ENCODE measurements at regions not wholly inside any gene's neighbourhood (a gene's known extent, or its start where the extent isn't known, plus 50 kb on each side); places are given as distances from the start of the nearest gene placed in this dataset.
A peak's percentile ranks its signal among the peaks of the same experiment; 100 is the strongest.

GRCh38 chr4:179738822-179739221 is 2296.6 kb upstream of the AGA start:
- ChIA-PET CTCF (no interaction called here), POLR2A (no interaction called here)
- H3K27me3 ChIP-seq (ENCODE audit: insufficient read depth, low read length, poor library complexity, severe bottlenecking), result no peaks in the 10 kb centered on the region
- H3K4me3 ChIP-seq (ENCODE audit: low read length), result no peak overlapping the region
- H3K9me3 ChIP-seq (ENCODE audit: low read length), result no peaks in the 10 kb centered on the region
- Mint-ChIP-seq H3K4me1 (no peaks in the 10 kb centered on the region), H3K27ac (no peak overlapping the region), H3K9me3 (peaks cover 3 to 16% (median 7%) of the 10 kb centered on the region in 5 donors), H3K27me3 (no peaks in the 10 kb centered on the region), H3K4me3 (no peak overlapping the region), H3K36me3 (no peaks in the 10 kb centered on the region)
- no peaks in the 10 kb centered on the region for H3K36me3 ChIP-seq (ENCODE audit: insufficient read depth, low read length)
- no peak overlapping the region for H3K27ac ChIP-seq (ENCODE audit: low read depth, low read length)
- H3K4me1 ChIP-seq (ENCODE audit: insufficient read depth, low read length), result no peaks in the 10 kb centered on the region
- no peak for DNase-seq

DNA sequence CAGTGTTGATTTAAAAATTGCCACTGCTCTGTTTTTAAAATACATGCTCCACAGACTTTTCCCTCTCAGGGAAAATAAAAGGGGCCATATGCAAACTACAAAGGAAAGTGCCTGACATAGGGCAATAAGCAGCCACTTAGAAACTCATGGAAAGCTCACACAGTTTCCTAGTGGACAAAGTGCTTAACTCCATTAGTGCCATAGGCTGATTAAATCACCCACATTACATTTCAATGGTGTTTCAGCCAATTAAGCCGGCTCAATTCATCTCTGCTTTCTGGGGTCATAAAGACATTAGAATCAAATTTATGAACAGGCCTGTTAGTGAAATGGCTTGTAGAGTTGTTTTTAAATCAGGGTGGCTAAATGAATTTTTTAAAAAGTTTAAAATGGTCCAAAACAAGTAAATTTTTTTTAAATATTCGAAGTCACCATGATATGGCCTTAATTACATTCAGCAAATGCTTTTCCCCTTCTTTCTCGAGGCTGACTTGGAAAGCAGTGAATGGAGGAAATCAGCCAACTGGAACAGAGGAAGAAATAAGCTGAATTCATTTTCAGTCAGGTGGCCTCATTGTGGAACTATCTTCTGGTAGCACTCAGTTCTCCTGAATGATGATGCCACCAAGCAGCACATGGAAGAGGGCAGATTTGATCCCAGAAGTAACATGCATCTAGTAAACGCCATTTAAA is 2305.1 kb upstream of the AGA start:
- Mint-ChIP-seq H3K9me3 (peaks cover 0 to 32% (median 8%) of the 10 kb centered on the region in 5 donors), H3K27ac (no peak overlapping the region), H3K4me1 (no peaks in the 10 kb centered on the region), H3K27me3 (no peaks in the 10 kb centered on the region), H3K4me3 (no peak overlapping the region), H3K36me3 (no peaks in the 10 kb centered on the region)
- ChIA-PET CTCF (no interaction called here), POLR2A (no interaction called here)
- Histone ChIP-seq H3K27ac (ENCODE audit: low read depth, low read length) (no peak overlapping the region), H3K36me3 (ENCODE audit: insufficient read depth, low read length) (no peaks in the 10 kb centered on the region), H3K4me3 (ENCODE audit: low read length) (no peak overlapping the region), H3K4me1 (ENCODE audit: insufficient read depth, low read length) (no peaks in the 10 kb centered on the region), H3K9me3 (ENCODE audit: low read length) (no peaks in the 10 kb centered on the region), H3K27me3 (ENCODE audit: insufficient read depth, low read length, poor library complexity, severe bottlenecking) (no peaks in the 10 kb centered on the region)
- DNase-seq, result no peak

GRCh38 chr4:179748837-179749236 is 2306.6 kb upstream of the AGA start:
- H3K27ac ChIP-seq (ENCODE audit: low read depth, low read length), result no peak overlapping the region
- H3K4me1 ChIP-seq (ENCODE audit: insufficient read depth, low read length), result no peaks in the 10 kb centered on the region
- H3K27me3 ChIP-seq (ENCODE audit: insufficient read depth, low read length, poor library complexity, severe bottlenecking), result no peaks in the 10 kb centered on the region
- no peaks in the 10 kb centered on the region for H3K9me3 ChIP-seq (ENCODE audit: low read length)
- CTCF ChIA-PET, result no interaction called here
- Mint-ChIP-seq H3K27ac (no peak overlapping the region), H3K27me3 (no peaks in the 10 kb centered on the region), H3K4me1 (no peaks in the 10 kb centered on the region), H3K9me3 (peaks cover 0 to 35% (median 8%) of the 10 kb centered on the region in 5 donors), H3K4me3 (no peak overlapping the region), H3K36me3 (no peaks in the 10 kb centered on the region)
- no peaks in the 10 kb centered on the region for H3K36me3 ChIP-seq (ENCODE audit: insufficient read depth, low read length)
- DNase-seq, result no peak
- no peak overlapping the region for H3K4me3 ChIP-seq (ENCODE audit: low read length)
- POLR2A ChIA-PET, result no interaction called here

- POLR2A ChIA-PET, result no interaction called here
- H3K27ac ChIP-seq (ENCODE audit: low read depth, low read length), result no peak overlapping the region
- no peaks in the 10 kb centered on the region for H3K4me1 ChIP-seq (ENCODE audit: insufficient read depth, low read length)
- Mint-ChIP-seq H3K4me3 (no peak overlapping the region), H3K4me1 (no peaks in the 10 kb centered on the region), H3K27me3 (no peaks in the 10 kb centered on the region), H3K9me3 (peaks cover 0 to 30% (median 8%) of the 10 kb centered on the region in 5 donors), H3K36me3 (no peaks in the 10 kb centered on the region), H3K27ac (peak overlapping the region in 1 of 8 donors; percentile 21)
- DNase-seq, result no peak
- CTCF ChIA-PET, result no interaction called here
- H3K36me3 ChIP-seq (ENCODE audit: insufficient read depth, low read length), result no peaks in the 10 kb centered on the region
- H3K9me3 ChIP-seq (ENCODE audit: low read length), result no peaks in the 10 kb centered on the region
- H3K4me3 ChIP-seq (ENCODE audit: low read length), result no peak overlapping the region
- no peaks in the 10 kb centered on the region for H3K27me3 ChIP-seq (ENCODE audit: insufficient read depth, low read length, poor library complexity, severe bottlenecking)
These were observed 2308.1 kb upstream of the AGA start for GRCh38 chr4:179750374-179750773.

DNA sequence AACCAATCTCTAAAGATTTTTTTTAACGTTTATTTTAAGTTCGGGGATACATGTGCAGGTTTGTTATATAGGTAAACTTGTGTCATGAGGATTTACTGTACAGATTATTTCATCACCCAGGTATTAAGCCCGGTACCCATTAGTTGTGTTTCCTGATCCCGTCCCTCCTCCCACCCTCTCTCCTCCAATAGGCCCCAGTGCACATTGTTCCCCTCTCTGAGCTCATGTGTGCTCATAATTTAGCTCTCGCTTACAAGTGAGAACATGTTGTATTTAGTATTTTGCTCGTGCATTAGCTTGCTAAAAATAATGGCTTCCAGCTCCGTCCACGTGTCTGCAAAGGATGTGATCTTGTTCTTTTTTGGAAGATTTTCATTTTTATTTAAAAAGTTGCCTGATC is 2309.4 kb upstream of the AGA start:
- no peak for DNase-seq
- H3K27ac Mint-ChIP-seq, result no peak overlapping the region
- Histone ChIP-seq H3K4me3 (ENCODE audit: low read length) (no peak overlapping the region), H3K27me3 (ENCODE audit: insufficient read depth, low read length, poor library complexity, severe bottlenecking) (no peaks in the 10 kb centered on the region), H3K4me1 (ENCODE audit: insufficient read depth, low read length) (no peaks in the 10 kb centered on the region), H3K9me3 (ENCODE audit: low read length) (no peaks in the 10 kb centered on the region), H3K36me3 (ENCODE audit: insufficient read depth, low read length) (no peaks in the 10 kb centered on the region), H3K27ac (ENCODE audit: low read depth, low read length) (no peak overlapping the region)
- ChIA-PET CTCF (no interaction called here), POLR2A (no interaction called here)
- no peaks in the 10 kb centered on the region for H3K27me3 Mint-ChIP-seq
- H3K9me3 Mint-ChIP-seq, result peaks cover 0 to 26% (median 6%) of the 10 kb centered on the region in 5 donors
- no peaks in the 10 kb centered on the region for H3K36me3 Mint-ChIP-seq
- H3K4me1 Mint-ChIP-seq, result no peaks in the 10 kb centered on the region
- H3K4me3 Mint-ChIP-seq, result no peak overlapping the region

- Mint-ChIP-seq H3K36me3 (no peaks in the 10 kb centered on the region), H3K4me3 (no peak overlapping the region)
These were observed 2313.1 kb upstream of the AGA start for GRCh38 chr4:179755322-179755721.

GRCh38 chr4:179757641-179758040 is 2315.4 kb upstream of the AGA start:
- Mint-ChIP-seq H3K36me3 (no peaks in the 10 kb centered on the region), H3K9me3 (peaks cover 0 to 15% (median 3%) of the 10 kb centered on the region in 5 donors), H3K27me3 (no peaks in the 10 kb centered on the region), H3K4me3 (no peak overlapping the region), H3K27ac (no peak overlapping the region), H3K4me1 (no peaks in the 10 kb centered on the region)
- Histone ChIP-seq H3K9me3 (ENCODE audit: low read length) (no peaks in the 10 kb centered on the region), H3K27me3 (ENCODE audit: insufficient read depth, low read length, poor library complexity, severe bottlenecking) (no peaks in the 10 kb centered on the region), H3K4me1 (ENCODE audit: insufficient read depth, low read length) (no peaks in the 10 kb centered on the region), H3K4me3 (ENCODE audit: low read length) (no peak overlapping the region), H3K27ac (ENCODE audit: low read depth, low read length) (no peak overlapping the region), H3K36me3 (ENCODE audit: insufficient read depth, low read length) (no peaks in the 10 kb centered on the region)
- ChIA-PET POLR2A (no interaction called here), CTCF (no interaction called here)
- no peak for DNase-seq

More at GRCh38 chr4:179755322-179755721, 2313.1 kb upstream of the AGA start:
- Mint-ChIP-seq H3K4me1 (no peaks in the 10 kb centered on the region), H3K27me3 (no peaks in the 10 kb centered on the region), H3K9me3 (peaks cover 0 to 15% (median 2%) of the 10 kb centered on the region in 5 donors), H3K27ac (no peak overlapping the region)
- no peaks in the 10 kb centered on the region for H3K36me3 ChIP-seq (ENCODE audit: insufficient read depth, low read length)
- no peak overlapping the region for H3K27ac ChIP-seq (ENCODE audit: low read depth, low read length)
- H3K4me3 ChIP-seq (ENCODE audit: low read length), result no peak overlapping the region
- H3K9me3 ChIP-seq (ENCODE audit: low read length), result no peaks in the 10 kb centered on the region
- CTCF ChIA-PET, result no interaction called here
- no peaks in the 10 kb centered on the region for H3K27me3 ChIP-seq (ENCODE audit: insufficient read depth, low read length, poor library complexity, severe bottlenecking)
- H3K4me1 ChIP-seq (ENCODE audit: insufficient read depth, low read length), result no peaks in the 10 kb centered on the region
- POLR2A ChIA-PET, result no interaction called here
- no peak for DNase-seq

DNA sequence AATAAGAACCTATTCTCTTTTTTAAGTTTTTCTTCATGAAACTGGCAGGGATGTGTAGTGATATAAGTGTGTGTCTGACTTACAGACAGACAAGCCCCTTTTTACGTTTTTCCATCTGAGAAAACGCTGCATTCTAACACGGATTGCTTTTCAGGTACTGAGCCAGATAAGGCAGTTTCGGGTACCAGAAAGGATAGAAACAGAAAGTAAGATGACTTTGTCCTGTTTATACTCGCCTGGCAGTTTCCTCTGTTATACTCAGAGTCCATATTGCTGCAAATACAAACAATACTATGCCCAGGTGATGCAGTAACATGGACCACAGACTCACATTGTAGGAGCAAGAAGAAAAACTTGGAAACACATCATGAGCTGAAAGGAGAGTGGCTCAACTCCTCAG is 2320.6 kb upstream of the AGA start:
- H3K4me3 ChIP-seq (ENCODE audit: low read length), result no peak overlapping the region
- H3K9me3 Mint-ChIP-seq, result peaks cover 0 to 35% (median 9%) of the 10 kb centered on the region in 5 donors
- ChIA-PET POLR2A (no interaction called here), CTCF (no interaction called here)
- no peaks in the 10 kb centered on the region for H3K9me3 ChIP-seq (ENCODE audit: low read length)
- no peaks in the 10 kb centered on the region for H3K4me1 Mint-ChIP-seq
- DNase-seq, result no peak
- no peaks in the 10 kb centered on the region for H3K36me3 Mint-ChIP-seq
- peak overlapping the region in 1 of 8 donors; percentile 13 for H3K27ac Mint-ChIP-seq
- no peaks in the 10 kb centered on the region for H3K36me3 ChIP-seq (ENCODE audit: insufficient read depth, low read length)
- no peak overlapping the region for H3K4me3 Mint-ChIP-seq
- no peak overlapping the region for H3K27ac ChIP-seq (ENCODE audit: low read depth, low read length)
- no peaks in the 10 kb centered on the region for H3K27me3 Mint-ChIP-seq
- no peaks in the 10 kb centered on the region for H3K4me1 ChIP-seq (ENCODE audit: insufficient read depth, low read length)
- H3K27me3 ChIP-seq (ENCODE audit: insufficient read depth, low read length, poor library complexity, severe bottlenecking), result no peaks in the 10 kb centered on the region

DNA sequence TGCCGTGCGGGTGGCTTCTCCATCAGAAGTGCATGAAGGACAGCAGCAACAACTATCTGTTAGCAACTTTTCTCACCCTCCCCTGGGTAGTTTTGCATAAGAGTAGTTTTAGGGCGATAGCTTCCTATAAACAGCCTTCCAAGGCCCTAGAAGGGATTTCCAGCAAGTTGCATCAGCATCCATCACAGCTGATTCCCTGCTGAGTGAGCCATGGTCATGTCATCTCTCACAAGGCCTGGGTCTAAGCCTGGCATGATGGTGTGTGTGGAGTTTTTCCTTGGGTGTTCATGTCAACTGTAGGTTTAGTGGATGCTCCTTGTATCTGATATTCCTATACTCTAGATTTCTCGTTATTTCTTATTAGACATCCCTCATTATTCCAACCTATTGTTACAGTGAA is 2324.7 kb upstream of the AGA start:
- Mint-ChIP-seq H3K27me3 (no peaks in the 10 kb centered on the region), H3K4me1 (no peaks in the 10 kb centered on the region), H3K27ac (no peak overlapping the region), H3K9me3 (peaks cover 2 to 43% (median 11%) of the 10 kb centered on the region in 5 donors), H3K4me3 (no peak overlapping the region), H3K36me3 (no peaks in the 10 kb centered on the region)
- POLR2A ChIA-PET, result no interaction called here
- DNase-seq, result no peak
- Histone ChIP-seq H3K4me3 (ENCODE audit: low read length) (no peak overlapping the region), H3K9me3 (ENCODE audit: low read length) (no peaks in the 10 kb centered on the region), H3K27ac (ENCODE audit: low read depth, low read length) (no peak overlapping the region), H3K4me1 (ENCODE audit: insufficient read depth, low read length) (no peaks in the 10 kb centered on the region), H3K27me3 (ENCODE audit: insufficient read depth, low read length, poor library complexity, severe bottlenecking) (no peaks in the 10 kb centered on the region), H3K36me3 (ENCODE audit: insufficient read depth, low read length) (no peaks in the 10 kb centered on the region)
- CTCF ChIA-PET, result no interaction called here
